UCSD-AML1 (cell line): ENCODE measurements at regions not wholly inside any gene's neighbourhood (a gene's known extent, or its start where the extent isn't known, plus 50 kb on each side); places are given as distances from the start of the nearest gene placed in this dataset.
"Not testable (repeated sequence)": the region's sequence is repeated elsewhere in the genome, so short reads cannot be mapped to it uniquely, and the experiment has no call there.

Experiments
- DNase-seq: peaks from one replicate; lab custom pipeline; 2025; ENCODE audit not compliant: unreplicated experiment; lab: John Stamatoyannopoulos, UW

- DNase-seq: no peak
Observed at GRCh38 chr21:20802201-20802600, 196.0 kb upstream of the NCAM2 start.

- DNase-seq: no peak
Observed at GRCh38 chr21:20802631-20803260, 195.5 kb upstream of the NCAM2 start.

- DNase-seq: no peak
Observed at GRCh38 chr21:20811702-20812101, 186.5 kb upstream of the NCAM2 start.

- no peak for DNase-seq
Observed at GRCh38 chr21:20814090-20814489, 184.1 kb upstream of the NCAM2 start.

GRCh38 chr21:20822666-20823065 is 175.5 kb upstream of the NCAM2 start:
- DNase-seq: no peak

- no peak for DNase-seq
Observed at GRCh38 chr21:20852866-20853265, 145.3 kb upstream of the NCAM2 start.

GRCh38 chr21:20856926-20857325 is 141.3 kb upstream of the NCAM2 start:
- no peak for DNase-seq

- no peak for DNase-seq
Observed at GRCh38 chr21:20874202-20874601, 124.0 kb upstream of the NCAM2 start.

- DNase-seq: no peak
Observed at GRCh38 chr21:20875742-20876141, 122.5 kb upstream of the NCAM2 start.

- no peak for DNase-seq
Observed at GRCh38 chr21:20877976-20878375, 120.2 kb upstream of the NCAM2 start.

- DNase-seq: peak; percentile 11
Observed at GRCh38 chr21:20882462-20883407, 115.5 kb upstream of the NCAM2 start.

- no peak for DNase-seq
Observed at GRCh38 chr21:20883408-20883800, 114.8 kb upstream of the NCAM2 start.

- DNase-seq: no peak
Observed at GRCh38 chr21:20902511-20902910, 95.7 kb upstream of the NCAM2 start.

- no peak for DNase-seq
Observed at GRCh38 chr21:20902998-20903397, 95.2 kb upstream of the NCAM2 start.

- not testable (repeated sequence) for DNase-seq
Observed at GRCh38 chr21:20927555-20927954, 70.7 kb upstream of the NCAM2 start.

GRCh38 chr21:20942523-20942922 is 55.7 kb upstream of the NCAM2 start:
- no peak for DNase-seq

GRCh38 chr21:20943561-20943997 is 54.6 kb upstream of the NCAM2 start:
- no peak for DNase-seq

GRCh38 chr21:20944139-20944538 is 54.1 kb upstream of the NCAM2 start:
- no peak for DNase-seq

GRCh38 chr21:20946701-20947100 is 51.5 kb upstream of the NCAM2 start:
- DNase-seq: no peak
